ENCODE measurements at regions not wholly inside any gene's neighbourhood (a gene's known extent, or its start where the extent isn't known, plus 50 kb on each side); places are given as distances from the start of the nearest gene placed in this dataset.
"Not testable (repeated sequence)": the region's sequence is repeated elsewhere in the genome, so short reads cannot be mapped to it uniquely, and the experiment has no call there.

DNA sequence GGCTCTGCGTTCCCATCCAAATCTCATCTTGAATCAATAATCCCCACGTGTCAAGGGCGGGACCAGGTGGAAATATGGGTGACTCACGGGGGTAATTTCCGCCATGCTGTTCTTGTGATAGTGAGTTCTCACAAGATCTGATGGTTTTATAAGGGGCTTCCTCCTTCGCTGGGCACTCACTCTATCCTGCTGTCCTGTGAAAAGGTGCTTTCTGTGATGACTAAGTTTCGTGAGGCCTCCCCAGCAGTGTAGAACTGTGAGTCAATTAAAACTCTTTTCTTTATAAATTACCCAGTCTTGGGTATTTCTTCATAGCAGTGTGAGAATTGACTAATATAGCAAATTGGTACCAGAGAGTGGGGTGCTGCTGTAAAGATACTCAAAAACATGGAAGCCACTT lies 142.4 kb upstream of the TFPI start:
- POLR2A ChIA-PET; H3K27me3 Mint-ChIP-seq; H3K9me3 Mint-ChIP-seq; CTCF ChIA-PET; H3K27ac Mint-ChIP-seq; H3K36me3 Mint-ChIP-seq (ENCODE audit: low read depth); DNase-seq; H3K4me1 Mint-ChIP-seq; H3K4me3 Mint-ChIP-seq: not testable (repeated sequence)

DNA sequence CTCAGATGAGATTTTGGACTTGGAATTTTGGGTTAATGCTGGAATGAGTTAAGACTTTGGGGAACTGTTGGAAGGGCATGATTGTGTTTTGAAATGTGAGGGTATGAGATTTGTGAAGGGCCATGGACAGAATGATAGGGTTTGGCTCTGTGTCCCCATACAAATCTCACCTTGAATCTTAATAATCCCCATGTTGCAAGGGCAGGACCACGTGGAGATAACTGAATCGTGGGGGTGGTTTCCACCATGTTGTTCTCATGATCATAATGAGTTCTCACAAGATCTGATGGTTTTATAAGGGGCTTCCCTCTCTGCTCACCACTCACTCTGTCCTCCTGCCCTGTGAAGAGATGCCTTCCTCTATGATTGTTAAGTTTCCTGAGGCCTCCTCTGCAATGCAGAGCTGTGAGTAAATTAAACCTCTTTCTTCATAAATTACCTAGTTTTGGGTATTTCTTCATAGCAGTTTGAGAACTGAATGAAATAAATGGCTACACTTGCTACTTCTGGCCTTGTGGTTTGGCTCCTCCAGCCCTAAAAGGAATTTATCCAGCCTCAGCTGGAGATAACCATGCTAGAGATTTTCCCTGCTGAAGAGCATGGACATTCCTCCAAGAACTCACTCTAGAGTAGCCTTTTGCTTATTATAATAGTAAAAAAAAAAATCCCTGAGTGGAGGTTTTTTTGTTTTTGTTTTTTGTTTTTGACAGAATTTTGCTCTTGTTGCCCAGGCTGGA lies 144.3 kb upstream of the TFPI start:
- no peak overlapping the region for H3K4me3 Mint-ChIP-seq
- H3K36me3 Mint-ChIP-seq (ENCODE audit: low read depth) = no peaks in the 10 kb centered on the region
- no peak for DNase-seq
- CTCF ChIA-PET = no interaction called here
- H3K27me3 Mint-ChIP-seq = no peaks in the 10 kb centered on the region
- no peaks in the 10 kb centered on the region for H3K4me1 Mint-ChIP-seq
- POLR2A ChIA-PET = no interaction called here
- H3K27ac Mint-ChIP-seq = no peak overlapping the region
- H3K9me3 Mint-ChIP-seq = no peaks in the 10 kb centered on the region

DNA sequence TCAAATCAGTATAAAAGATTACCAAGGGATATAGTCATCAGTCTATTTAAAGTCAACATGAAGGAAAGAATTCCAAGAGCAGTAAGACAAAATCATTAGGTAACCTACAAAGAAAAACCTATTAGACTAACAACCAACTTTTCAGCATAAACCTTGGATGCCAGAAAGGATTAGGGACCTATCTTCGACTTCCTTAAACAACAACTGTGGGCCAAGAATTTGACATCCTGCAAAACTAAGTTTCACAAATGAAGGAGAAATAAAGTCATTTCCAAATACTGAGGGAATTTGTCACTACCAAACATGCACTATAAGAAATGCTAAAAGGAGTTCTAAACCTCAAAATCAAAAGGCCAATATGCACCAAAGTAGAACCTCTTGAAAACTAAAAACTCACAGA lies 147.9 kb upstream of the TFPI start:
- Mint-ChIP-seq H3K27ac (no peak overlapping the region), H3K27me3 (no peaks in the 10 kb centered on the region), H3K36me3 (ENCODE audit: low read depth) (no peaks in the 10 kb centered on the region), H3K4me3 (no peak overlapping the region), H3K9me3 (peaks cover 2% of the 10 kb centered on the region), H3K4me1 (no peaks in the 10 kb centered on the region)
- ChIA-PET POLR2A (no interaction called here), CTCF (no interaction called here)
- DNase-seq = no peak

DNA sequence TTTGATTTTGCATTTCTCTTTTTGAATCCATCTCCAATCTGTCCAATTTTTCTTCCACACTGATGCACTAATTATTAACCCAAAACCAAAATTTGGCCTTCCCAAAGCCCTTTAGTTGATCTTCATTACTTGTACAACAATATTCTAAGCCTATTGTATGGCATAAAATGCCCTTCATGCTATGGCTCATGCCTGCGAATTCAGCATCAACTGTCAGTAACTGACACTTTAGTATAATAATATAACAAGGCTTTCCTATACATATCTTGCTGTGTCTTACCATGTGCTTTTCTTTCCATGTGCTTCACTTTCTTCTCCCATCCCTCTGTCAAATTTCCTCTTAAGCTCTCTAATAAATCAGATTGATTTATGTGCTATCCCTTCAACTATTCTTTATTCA lies 154.0 kb upstream of the TFPI start:
- Mint-ChIP-seq H3K36me3 (ENCODE audit: low read depth) (no peaks in the 10 kb centered on the region), H3K4me1 (no peaks in the 10 kb centered on the region), H3K27ac (no peak overlapping the region), H3K27me3 (no peaks in the 10 kb centered on the region), H3K9me3 (peaks cover 2% of the 10 kb centered on the region), H3K4me3 (no peak overlapping the region)
- ChIA-PET CTCF (no interaction called here), POLR2A (no interaction called here)
- DNase-seq = no peak

DNA sequence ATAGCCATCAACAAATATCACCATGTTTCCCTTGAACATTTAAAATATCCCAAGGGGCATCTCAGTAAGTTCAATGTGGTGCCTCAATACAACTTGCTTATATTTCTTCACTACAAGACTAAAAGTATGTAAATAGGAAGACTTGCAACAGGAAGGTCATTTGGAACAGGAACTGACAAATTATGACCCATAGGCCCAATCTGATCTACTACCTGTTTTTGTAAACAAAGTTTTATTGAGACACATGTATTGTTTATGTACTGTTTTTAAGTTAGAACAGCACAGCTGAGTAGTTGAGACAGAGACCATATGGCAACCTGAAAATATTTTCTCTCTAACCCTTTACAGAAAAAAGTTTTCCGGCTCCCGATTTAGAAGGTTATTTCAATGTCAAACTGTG lies 154.8 kb upstream of the TFPI start:
- Mint-ChIP-seq H3K27ac (no peak overlapping the region), H3K4me3 (no peak overlapping the region), H3K36me3 (ENCODE audit: low read depth) (no peaks in the 10 kb centered on the region), H3K27me3 (no peaks in the 10 kb centered on the region), H3K9me3 (peaks cover 2% of the 10 kb centered on the region), H3K4me1 (no peaks in the 10 kb centered on the region)
- no peak for DNase-seq
- ChIA-PET POLR2A (no interaction called here), CTCF (no interaction called here)

DNA sequence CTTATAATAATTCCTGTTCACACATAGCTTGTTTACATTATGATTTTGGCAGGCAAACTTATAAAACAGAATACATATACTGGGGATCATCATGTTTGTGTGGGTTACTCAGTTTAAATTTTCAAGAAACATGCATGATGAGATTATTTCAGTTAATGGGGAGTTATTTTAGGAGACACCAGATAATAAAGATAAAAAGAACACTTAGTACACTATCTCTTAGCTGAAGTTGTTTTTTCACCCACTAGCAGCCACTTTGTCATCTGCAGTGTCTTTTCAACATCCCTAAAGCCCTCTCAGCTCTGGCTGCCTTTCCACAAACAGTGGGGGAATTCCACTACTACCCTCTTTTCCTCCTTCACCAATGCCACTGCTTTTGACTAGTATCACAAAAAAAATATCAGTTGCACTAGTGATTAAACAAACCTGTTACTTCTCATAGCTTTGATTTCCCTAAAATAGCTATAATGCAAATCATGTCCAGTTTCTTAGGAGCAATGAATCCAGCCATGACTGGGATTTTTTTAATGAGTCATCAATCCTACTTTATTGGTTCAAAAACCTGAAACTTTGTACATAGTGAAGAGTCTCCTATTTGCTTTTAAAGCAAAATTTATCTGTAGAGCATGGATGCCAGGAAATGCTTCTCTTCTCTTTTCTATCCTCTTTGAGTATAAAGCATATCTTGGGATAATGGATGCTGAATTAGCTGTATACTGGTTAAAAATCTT lies 156.7 kb upstream of the TFPI start:
- no peak overlapping the region for H3K27ac Mint-ChIP-seq
- no peaks in the 10 kb centered on the region for H3K4me1 Mint-ChIP-seq
- DNase-seq = no peak
- H3K36me3 Mint-ChIP-seq (ENCODE audit: low read depth) = no peaks in the 10 kb centered on the region
- H3K27me3 Mint-ChIP-seq = no peaks in the 10 kb centered on the region
- CTCF ChIA-PET = no interaction called here
- H3K4me3 Mint-ChIP-seq = no peak overlapping the region
- POLR2A ChIA-PET = no interaction called here
- H3K9me3 Mint-ChIP-seq = no peaks in the 10 kb centered on the region

DNA sequence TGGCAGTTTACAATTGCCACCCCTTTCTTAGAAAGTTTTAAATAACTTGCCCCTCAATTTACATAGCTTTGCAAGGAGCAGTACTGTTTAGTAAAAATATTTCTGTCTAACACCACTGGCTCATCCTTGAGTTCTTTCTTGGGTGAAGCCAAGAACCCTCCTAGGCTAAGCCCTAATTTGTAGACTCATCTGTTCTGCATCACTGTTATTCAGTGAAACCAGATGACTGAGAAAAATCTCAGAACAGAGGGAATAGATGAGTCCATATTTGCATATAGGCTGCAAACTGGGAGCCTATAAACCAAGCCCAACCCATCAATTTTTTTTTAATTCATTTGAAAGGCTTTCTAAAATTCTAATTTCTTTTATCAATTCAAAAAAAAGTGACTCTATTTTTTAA lies 161.4 kb upstream of the TFPI start:
- no peaks in the 10 kb centered on the region for H3K4me1 Mint-ChIP-seq
- no peaks in the 10 kb centered on the region for H3K27me3 Mint-ChIP-seq
- ChIA-PET CTCF (no interaction called here), POLR2A (no interaction called here)
- DNase-seq = no peak
- no peaks in the 10 kb centered on the region for H3K9me3 Mint-ChIP-seq
- no peak overlapping the region for H3K27ac Mint-ChIP-seq
- no peak overlapping the region for H3K4me3 Mint-ChIP-seq
- H3K36me3 Mint-ChIP-seq (ENCODE audit: low read depth) = no peaks in the 10 kb centered on the region

DNA sequence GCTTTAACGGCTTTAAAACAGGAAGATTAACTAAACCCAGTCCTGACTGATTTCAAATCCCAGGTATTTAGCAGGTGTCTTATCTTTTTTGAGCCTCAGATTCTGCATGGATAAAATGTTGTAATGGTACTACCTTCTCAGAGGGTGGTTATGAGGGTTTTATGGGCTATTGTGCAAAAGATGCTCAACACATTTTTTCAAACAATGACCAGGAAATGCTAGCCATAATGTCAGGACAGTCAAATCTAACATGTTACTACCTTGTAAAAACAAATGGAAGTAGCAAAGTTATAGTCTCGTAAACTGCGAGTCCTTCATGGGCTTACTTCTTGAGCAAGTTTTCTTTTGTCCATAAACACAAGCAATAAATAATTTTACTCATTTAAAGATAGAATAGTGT lies 162.1 kb upstream of the TFPI start:
- Mint-ChIP-seq H3K4me1 (no peaks in the 10 kb centered on the region), H3K27ac (no peak overlapping the region), H3K4me3 (no peak overlapping the region), H3K27me3 (no peaks in the 10 kb centered on the region), H3K36me3 (ENCODE audit: low read depth) (no peaks in the 10 kb centered on the region), H3K9me3 (no peaks in the 10 kb centered on the region)
- CTCF ChIA-PET = no interaction called here
- POLR2A ChIA-PET = no interaction called here
- no peak for DNase-seq

DNA sequence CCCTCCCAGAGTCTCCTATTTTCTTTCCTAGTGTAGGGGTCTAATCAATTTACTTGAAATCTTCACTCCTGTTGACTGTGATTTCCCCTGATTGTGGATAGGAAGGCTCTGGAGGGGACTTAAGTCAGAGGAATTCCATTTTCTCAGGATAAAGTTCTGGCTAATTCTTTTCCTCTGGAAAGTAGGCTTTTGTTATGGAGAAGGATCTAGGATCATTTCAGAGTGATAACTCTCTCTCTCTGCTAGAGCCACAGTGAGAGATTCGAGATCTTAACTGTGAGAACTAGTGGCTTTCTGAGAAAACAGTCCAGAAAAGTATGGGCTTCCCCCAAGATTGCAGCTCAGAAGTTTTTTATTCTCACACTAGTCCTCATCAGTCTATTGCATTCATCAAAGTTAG lies 163.9 kb upstream of the TFPI start:
- CTCF ChIA-PET = no interaction called here
- no peak overlapping the region for H3K27ac Mint-ChIP-seq

DNA sequence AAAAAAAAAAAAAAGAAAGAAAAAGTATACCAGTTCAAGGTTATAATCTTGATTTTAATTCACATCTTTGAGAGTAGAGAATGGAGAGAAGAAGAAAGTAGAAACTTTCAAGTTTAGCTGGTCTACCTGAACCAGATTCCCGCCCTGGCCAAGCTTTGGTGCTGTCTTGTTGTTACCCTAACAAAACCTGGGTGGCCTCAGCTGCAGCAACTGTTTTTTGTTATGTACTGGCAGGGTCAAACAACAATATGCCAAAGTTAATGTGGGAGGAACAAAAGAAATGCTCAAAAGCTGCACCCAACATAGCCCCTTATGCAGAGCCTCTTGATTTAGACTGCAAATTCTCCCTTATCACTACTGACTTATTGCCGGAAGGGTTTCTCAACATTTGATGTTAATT lies 165.3 kb upstream of the TFPI start:
- Mint-ChIP-seq H3K4me1 (no peaks in the 10 kb centered on the region), H3K27ac (no peak overlapping the region), H3K36me3 (ENCODE audit: low read depth) (no peaks in the 10 kb centered on the region), H3K4me3 (no peak overlapping the region), H3K9me3 (peaks cover 1% of the 10 kb centered on the region), H3K27me3 (no peaks in the 10 kb centered on the region)
- ChIA-PET POLR2A (no interaction called here), CTCF (no interaction called here)
- no peak for DNase-seq

More for the DNA sequence above, 163.9 kb upstream of the TFPI start:
- Mint-ChIP-seq H3K27me3 (no peaks in the 10 kb centered on the region), H3K4me3 (no peak overlapping the region), H3K9me3 (no peaks in the 10 kb centered on the region), H3K4me1 (no peaks in the 10 kb centered on the region), H3K36me3 (ENCODE audit: low read depth) (no peaks in the 10 kb centered on the region)
- no peak for DNase-seq
- POLR2A ChIA-PET = no interaction called here

DNA sequence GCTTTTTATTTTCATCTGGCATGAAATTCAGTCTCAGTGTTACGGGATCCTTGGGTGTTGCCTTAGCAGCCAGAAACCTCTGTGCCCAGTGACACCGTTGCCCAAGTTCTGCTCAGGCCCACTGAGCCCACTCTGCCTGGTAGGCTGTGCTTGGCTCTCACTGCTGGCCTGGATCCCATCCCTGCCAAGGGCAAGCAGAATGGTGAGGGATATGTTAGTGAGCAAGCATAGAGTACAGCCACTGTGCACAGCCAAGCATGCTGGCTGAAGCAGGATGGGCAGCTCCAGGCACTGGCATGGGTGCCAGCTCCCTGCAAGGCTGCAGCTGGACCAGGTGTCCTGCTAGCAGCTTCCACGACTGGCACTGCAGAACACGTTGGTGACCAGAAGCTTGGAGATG lies 194.7 kb upstream of the TFPI start:
- DNase-seq = no peak
- Mint-ChIP-seq H3K4me3 (no peak overlapping the region), H3K36me3 (ENCODE audit: low read depth) (no peaks in the 10 kb centered on the region), H3K9me3 (no peaks in the 10 kb centered on the region), H3K4me1 (no peaks in the 10 kb centered on the region), H3K27me3 (no peaks in the 10 kb centered on the region), H3K27ac (no peak overlapping the region)
- POLR2A ChIA-PET = no interaction called here
- CTCF ChIA-PET = no interaction called here

DNA sequence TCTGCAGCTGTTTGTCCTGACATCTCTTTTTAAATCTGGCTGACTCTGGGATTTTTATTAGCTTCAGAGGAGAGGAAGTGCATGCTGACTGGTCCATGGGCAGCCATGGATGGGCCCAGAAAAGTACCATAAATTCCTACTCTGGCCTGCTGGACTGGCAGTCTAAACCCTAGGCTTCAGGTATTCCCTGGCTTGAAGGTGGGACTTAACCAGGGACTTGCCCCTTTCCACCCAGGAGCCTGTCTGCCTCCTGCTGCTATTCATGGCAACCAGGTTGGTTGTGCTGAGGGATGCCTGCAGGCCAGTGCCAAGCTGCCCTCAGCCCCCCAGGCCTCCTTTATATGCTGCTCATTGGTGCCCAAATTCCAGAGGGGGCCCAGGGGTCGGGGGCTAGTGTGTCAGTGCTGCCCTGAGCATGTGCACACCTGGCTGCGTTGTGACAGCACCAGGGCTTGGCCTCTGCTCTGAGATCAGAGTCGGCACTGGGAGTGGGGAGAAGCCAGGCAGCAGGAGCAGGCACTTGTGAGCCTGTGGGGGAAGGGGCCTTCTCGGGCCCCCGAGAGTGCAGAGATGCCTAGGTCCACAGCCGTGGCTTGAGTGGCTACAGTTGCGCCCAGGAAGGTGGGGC lies 195.7 kb upstream of the TFPI start:
- H3K4me3 Mint-ChIP-seq = no peak overlapping the region
- no peak for DNase-seq
- H3K4me1 Mint-ChIP-seq = no peaks in the 10 kb centered on the region
- H3K36me3 Mint-ChIP-seq (ENCODE audit: low read depth) = no peaks in the 10 kb centered on the region
- no peaks in the 10 kb centered on the region for H3K27me3 Mint-ChIP-seq
- H3K27ac Mint-ChIP-seq = no peak overlapping the region
- ChIA-PET POLR2A (no interaction called here), CTCF (no interaction called here)
- H3K9me3 Mint-ChIP-seq = no peaks in the 10 kb centered on the region

DNA sequence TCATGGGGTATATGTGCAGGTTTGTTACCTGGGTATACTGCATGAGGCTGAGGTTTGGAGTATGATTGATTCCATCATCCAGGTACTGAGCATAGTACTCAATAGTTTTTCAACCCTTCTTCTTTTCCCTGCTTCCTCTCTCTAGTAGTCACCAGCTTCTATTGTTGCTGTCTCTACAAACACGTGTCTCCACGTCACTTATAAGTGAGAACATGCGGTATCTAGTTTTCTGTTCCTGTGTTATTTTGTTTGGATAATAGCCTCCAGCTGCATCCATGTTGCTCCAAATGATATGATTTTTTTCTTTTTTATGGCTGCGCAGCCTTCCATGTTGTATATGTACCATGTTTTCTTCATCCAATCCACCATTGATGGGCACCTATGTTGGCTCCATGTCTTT lies 214.8 kb upstream of the TFPI start:
- Mint-ChIP-seq H3K27ac (no peak overlapping the region), H3K9me3 (peaks cover 4% of the 10 kb centered on the region), H3K4me1 (no peaks in the 10 kb centered on the region), H3K36me3 (ENCODE audit: low read depth) (no peaks in the 10 kb centered on the region), H3K27me3 (no peaks in the 10 kb centered on the region), H3K4me3 (no peak overlapping the region)
- ChIA-PET CTCF (no interaction called here), POLR2A (no interaction called here)
- no peak for DNase-seq

DNA sequence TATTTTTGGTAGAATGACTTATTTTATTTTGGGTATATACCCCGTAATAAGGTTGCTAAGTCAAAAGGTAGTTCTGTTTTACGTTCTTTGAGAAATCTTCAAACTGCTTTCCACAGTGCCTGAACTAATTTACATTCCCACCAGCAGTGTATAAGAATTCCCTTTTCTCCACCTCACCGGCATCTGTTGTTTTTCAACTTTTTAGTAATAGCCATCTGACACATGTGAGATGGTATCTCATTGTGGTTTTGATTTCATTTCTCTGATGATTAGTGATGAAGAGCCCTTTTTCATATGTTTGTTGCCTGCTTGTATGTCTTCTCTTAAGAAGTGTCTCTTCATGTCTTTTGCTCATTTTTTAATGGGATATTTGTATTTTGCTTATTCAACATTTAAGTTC lies 215.2 kb upstream of the TFPI start:
- Mint-ChIP-seq H3K4me3 (no peak overlapping the region), H3K36me3 (ENCODE audit: low read depth) (no peaks in the 10 kb centered on the region), H3K4me1 (peaks cover 3% of the 10 kb centered on the region), H3K27me3 (no peaks in the 10 kb centered on the region), H3K9me3 (peaks cover 4% of the 10 kb centered on the region), H3K27ac (no peak overlapping the region)
- POLR2A ChIA-PET = no interaction called here
- CTCF ChIA-PET = no interaction called here
- DNase-seq = no peak
